NCI-H146 (cell line): ENCODE measurements at regions not wholly inside any gene's neighbourhood (a gene's known extent, or its start where the extent isn't known, plus 50 kb on each side); places are given as distances from the start of the nearest gene placed in this dataset.

Source experiments
- DNase-seq: peaks from one replicate; lab custom pipeline; 2025; lab: John Stamatoyannopoulos, UW

DNA sequence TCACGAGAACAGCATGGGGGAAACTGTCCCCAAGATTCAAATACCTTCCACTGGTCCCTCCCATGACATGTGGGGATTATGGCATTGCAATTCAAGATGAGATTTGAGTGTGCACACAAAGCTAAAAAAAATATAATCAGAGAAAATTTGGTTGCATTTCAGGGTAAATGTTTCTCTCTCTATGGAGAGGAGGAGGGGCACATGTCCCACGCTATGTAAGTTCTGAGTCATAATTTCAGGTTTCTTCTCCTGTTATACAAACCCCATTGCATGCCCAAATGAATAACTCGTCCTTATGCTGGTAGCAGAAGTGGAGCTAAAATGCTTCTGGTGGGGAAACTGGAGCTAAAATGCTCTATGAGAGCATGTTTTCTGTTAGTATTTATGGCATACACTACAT, 209.7 kb upstream of the DCBLD2 start:
- no peak for DNase-seq

GRCh38 chr3:99110401-99110800, 208.9 kb upstream of the DCBLD2 start:
- no peak for DNase-seq

DNA sequence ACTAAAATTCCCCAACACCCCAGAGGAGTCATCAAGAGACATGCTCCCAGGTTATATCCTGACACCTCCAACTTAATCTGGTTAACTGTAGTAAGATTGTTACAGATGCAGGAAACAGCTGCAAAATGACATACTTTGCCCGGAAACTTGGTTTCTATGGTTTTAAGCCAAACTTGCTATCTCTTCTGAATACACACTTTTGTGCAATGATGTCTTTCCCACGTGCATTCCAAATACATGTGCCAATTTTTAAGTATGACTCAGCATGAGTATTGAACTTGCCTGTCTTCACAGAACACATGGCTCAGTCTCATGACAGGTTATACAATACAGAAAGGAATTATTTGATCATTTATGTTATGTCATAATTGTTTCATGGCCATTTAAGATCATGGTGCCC, 207.0 kb upstream of the DCBLD2 start:
- DNase-seq: no peak

DNA sequence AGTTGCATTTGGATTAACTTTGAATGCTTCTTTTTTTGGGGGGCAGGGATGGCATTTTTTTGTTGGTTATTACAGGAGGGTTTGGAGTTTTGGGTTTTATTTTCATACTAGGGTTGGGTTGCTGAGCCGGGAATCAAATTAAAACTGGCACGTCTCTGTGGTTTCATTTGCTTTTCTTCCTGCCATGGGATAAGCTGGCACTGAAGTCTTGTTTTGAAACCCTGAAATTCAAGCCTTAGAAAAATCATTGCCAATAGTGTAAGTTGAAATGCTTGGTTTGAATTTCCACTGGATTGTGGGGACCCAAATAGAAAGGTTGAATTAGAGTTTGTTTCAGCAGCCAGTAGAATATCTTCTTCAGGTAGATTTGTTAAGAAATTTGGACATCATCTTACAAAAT, 193.1 kb upstream of the DCBLD2 start:
- DNase-seq: no peak

- DNase-seq: no peak
Observed at GRCh38 chr3:99087277-99087676, 185.8 kb upstream of the DCBLD2 start.

- DNase-seq: no peak
Observed at GRCh38 chr3:99084826-99085225, 183.3 kb upstream of the DCBLD2 start.

- DNase-seq: no peak
Observed at GRCh38 chr3:99084156-99084555, 182.7 kb upstream of the DCBLD2 start.

GRCh38 chr3:99071096-99071495, 169.6 kb upstream of the DCBLD2 start:
- DNase-seq: no peak

- DNase-seq: no peak
Observed at GRCh38 chr3:99069973-99070372, 168.5 kb upstream of the DCBLD2 start.

GRCh38 chr3:99066863-99067262, 165.4 kb upstream of the DCBLD2 start:
- no peak for DNase-seq

- DNase-seq: no peak
Observed at GRCh38 chr3:99049164-99049563, 147.7 kb upstream of the DCBLD2 start.

GRCh38 chr3:99041747-99042146, 140.3 kb upstream of the DCBLD2 start:
- DNase-seq: no peak

- no peak for DNase-seq
Observed at GRCh38 chr3:99031778-99032177, 130.3 kb upstream of the DCBLD2 start.

- peak; percentile 7 for DNase-seq
Observed at GRCh38 chr3:99023590-99024192, 122.2 kb upstream of the DCBLD2 start.

GRCh38 chr3:99021466-99021865, 120.0 kb upstream of the DCBLD2 start:
- no peak for DNase-seq

DNA sequence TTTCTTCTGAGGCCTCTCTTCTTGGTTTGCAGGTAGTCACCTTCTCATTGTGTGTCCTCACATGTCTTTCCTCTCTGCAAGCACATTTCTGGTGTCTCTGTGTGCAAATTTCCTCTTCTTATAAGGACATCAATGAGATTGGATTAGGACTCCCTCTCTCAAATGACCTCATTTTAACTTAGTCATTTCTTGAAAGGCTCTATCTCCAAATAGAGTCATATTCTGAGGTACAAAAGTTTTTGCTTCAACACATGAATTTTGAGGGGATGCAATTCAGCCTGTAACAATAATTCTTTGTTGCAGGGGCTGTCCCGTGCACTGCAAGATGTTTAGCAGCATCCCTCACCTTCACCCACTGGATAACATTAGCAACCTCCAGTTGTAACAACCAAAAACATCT, 115.0 kb upstream of the DCBLD2 start:
- no peak for DNase-seq

GRCh38 chr3:99013777-99014315, 112.4 kb upstream of the DCBLD2 start:
- DNase-seq: no peak

GRCh38 chr3:99013077-99013476, 111.6 kb upstream of the DCBLD2 start:
- no peak for DNase-seq

DNA sequence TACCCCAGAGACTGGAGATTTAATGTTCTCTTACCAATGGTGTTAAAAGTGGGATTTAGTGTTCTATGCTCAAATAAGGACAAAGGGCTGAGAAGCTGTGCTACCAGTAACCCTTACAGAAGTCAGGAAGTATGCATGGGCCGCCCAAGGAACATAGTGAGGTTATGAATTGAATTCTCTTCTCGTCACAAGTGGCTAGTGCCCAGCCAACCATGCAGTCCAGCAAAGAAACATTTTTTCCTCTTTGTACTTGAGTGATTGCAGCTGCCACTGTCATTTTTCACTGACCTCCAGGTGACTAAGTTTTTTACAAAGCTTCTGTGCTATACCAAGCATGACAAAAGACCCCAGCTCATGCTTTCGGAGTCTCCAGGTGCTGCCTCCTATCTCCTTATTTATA, 110.6 kb upstream of the DCBLD2 start:
- no peak for DNase-seq

- DNase-seq: no peak
Observed at GRCh38 chr3:99009851-99010250, 108.4 kb upstream of the DCBLD2 start.

GRCh38 chr3:99006686-99007085, 105.2 kb upstream of the DCBLD2 start:
- no peak for DNase-seq

DNA sequence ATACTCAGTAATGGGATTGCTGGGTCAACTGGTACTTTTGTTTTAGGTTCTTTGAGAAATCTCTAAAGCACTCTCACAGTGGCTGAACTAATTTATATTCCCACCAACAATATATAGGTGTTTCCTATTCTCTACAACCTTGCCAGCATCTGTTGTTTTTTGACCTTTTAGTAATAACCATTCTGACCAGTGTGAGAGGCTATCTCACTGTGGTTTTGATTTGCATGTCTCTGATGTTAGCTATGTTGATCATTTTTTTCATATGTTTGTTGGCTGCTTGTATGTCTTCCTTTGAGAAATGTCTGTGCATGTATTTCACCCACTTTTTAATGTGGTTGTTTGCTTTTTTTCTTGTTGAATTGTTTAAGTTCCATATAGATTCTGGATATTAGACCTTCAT, 98.2 kb upstream of the DCBLD2 start:
- no peak for DNase-seq

DNA sequence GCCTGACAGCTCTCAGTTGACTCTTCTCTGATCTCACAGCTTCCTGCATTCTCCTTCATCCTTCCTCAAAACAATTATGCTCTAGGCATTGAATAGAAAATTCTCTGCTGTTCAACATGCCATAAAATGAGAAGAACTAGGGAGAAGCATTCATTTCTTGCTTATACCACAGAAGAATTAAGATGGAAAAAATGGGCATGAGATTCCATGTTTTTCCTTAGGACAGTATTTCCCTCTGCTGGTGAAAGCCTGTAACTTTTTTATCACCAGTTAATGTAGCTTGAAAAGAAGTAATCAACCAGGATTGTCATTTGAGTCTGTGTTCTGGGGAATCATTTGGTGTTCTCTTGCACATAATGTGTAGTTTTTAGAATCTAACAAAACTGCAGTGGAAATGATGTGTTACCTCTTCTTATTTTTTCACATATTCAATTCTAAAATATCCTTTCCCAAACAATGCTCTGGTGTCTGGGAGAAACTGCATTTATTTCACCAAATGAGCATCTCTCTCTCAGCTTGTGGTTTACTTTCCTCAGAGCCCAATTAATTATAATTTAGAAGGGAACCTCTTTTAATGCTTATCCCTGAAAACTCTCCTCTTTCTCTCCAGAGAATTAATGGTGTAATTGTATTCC, 92.8 kb upstream of the DCBLD2 start:
- no peak for DNase-seq

- DNase-seq: no peak
Observed at GRCh38 chr3:98991393-98991792, 89.9 kb upstream of the DCBLD2 start.
